HL-60 (cell line): ENCODE measurements at regions not wholly inside any gene's neighbourhood (a gene's known extent, or its start where the extent isn't known, plus 50 kb on each side); places are given as distances from the start of the nearest gene placed in this dataset.

Experiments
- DNase-seq, 2 experiments: peaks; one replicate each; pipeline ENCODE4 v3.0.0-alpha.2; 2010 to 2020; ENCODE audit warnings: low read depth in 1 of 2, low spot score in 1 of 2
- H3K27ac ChIP-seq: fragments of 250-450 bp; sonication (Bioruptor Pico); replicated peaks from 2 replicates; pipeline ENCODE4 v1.5.1; 2020; ENCODE audit warnings: mild to moderate bottlenecking, moderate library complexity
- H3K27me3 ChIP-seq: fragments of 250-450 bp; sonication (Bioruptor Pico); 2 replicates; pipeline ENCODE4 v1.5.1; 2021; ENCODE audit warnings: mild to moderate bottlenecking, moderate library complexity; ENCODE audit not compliant: insufficient read depth, poor library complexity, severe bottlenecking
- H3K4me3 ChIP-seq: replicated peaks from 2 replicates; pipeline ENCODE4 v1.5.1; 2011; ENCODE audit warnings: mild to moderate bottlenecking, control low read depth, low read length; ENCODE audit not compliant: insufficient read depth
- GABPA ChIP-seq: IDR thresholded peaks from 2 replicates; pipeline ENCODE4 v1.6.1; 2012; ENCODE audit warnings: low read depth
- POLR2AphosphoS5 ChIP-seq: IDR thresholded peaks from 2 replicates; pipeline ENCODE4 v1.6.1; 2012; ENCODE audit warnings: low read depth
- REST ChIP-seq: IDR thresholded peaks from 2 replicates; pipeline ENCODE4 v1.6.1; 2012; ENCODE audit warnings: low read depth; ENCODE audit not compliant: insufficient replicate concordance
- SPI1 ChIP-seq: IDR thresholded peaks from 2 replicates; pipeline ENCODE4 v1.6.1; 2012; ENCODE audit warnings: low read depth, mild to moderate bottlenecking, borderline replicate concordance
- TF ChIP-seq, protein P1 (sequence below): IDR thresholded peaks from one replicate; pipeline ENCODE4 v1.5.1; 2011; ENCODE audit warnings: low read length, control low read depth, inconsistent platforms; ENCODE audit not compliant: insufficient read depth

DNA sequence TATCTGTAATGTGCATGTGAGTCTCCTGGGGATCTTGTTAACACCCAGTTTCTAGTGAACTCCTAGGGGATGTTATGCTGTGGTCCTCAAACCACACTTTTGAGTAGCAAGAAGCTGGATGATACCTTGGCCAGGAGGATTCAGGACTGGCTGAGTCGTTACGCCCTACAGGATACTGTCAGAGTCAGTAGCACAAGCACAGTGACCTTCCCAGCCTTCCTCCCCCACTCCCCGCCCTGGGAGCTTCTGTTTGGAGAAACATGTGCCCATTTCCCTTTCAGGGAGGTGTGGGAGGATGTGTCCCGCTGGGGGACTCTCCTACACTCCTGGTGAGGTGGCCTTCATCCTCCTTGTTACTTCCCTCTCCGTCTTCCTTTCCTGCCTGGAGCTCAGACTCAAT lies 76.4 kb upstream of the TRPM1 start:
- no peaks in the 10 kb centered on the region for H3K27me3 ChIP-seq
- no peak overlapping the region for H3K4me3 ChIP-seq
- TF ChIP-seq, protein P1, sequence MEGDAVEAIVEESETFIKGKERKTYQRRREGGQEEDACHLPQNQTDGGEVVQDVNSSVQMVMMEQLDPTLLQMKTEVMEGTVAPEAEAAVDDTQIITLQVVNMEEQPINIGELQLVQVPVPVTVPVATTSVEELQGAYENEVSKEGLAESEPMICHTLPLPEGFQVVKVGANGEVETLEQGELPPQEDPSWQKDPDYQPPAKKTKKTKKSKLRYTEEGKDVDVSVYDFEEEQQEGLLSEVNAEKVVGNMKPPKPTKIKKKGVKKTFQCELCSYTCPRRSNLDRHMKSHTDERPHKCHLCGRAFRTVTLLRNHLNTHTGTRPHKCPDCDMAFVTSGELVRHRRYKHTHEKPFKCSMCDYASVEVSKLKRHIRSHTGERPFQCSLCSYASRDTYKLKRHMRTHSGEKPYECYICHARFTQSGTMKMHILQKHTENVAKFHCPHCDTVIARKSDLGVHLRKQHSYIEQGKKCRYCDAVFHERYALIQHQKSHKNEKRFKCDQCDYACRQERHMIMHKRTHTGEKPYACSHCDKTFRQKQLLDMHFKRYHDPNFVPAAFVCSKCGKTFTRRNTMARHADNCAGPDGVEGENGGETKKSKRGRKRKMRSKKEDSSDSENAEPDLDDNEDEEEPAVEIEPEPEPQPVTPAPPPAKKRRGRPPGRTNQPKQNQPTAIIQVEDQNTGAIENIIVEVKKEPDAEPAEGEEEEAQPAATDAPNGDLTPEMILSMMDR: no peak
- TF ChIP-seq REST: no peak
- TF ChIP-seq GABPA: no peak
- DNase-seq: no peak
- no peak overlapping the region for H3K27ac ChIP-seq

DNA sequence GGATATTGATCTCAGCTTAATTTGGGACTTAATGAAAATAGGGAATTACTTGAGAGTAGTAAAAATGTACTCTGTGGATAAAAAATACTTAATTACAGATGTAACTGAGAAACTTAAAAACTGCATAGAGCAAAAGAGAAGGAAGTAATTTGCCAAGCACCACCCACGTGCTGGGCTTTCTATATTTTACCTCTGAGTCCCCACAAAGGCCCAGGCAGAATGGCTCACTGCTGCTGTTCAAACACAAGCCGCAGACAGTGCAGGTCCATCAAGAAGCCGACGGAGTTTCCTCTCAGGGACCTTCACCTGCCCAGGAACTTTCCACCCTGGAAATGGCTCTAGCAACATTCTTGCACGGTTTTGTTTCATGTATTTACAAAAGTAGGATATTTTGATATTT lies 77.2 kb upstream of the TRPM1 start:
- TF ChIP-seq POLR2AphosphoS5 (no peak), REST (no peak), SPI1 (no peak), GABPA (no peak)
- TF ChIP-seq, protein P1: no peak
- DNase-seq: no peak
- Histone ChIP-seq H3K27me3 (no peaks in the 10 kb centered on the region), H3K27ac (no peak overlapping the region), H3K4me3 (no peak overlapping the region)

- Histone ChIP-seq H3K27me3 (no peaks in the 10 kb centered on the region), H3K27ac (no peak overlapping the region), H3K4me3 (no peak overlapping the region)
- TF ChIP-seq GABPA (no peak), POLR2AphosphoS5 (no peak), REST (no peak), SPI1 (peak; percentile 59)
- TF ChIP-seq, protein P1: no peak
- DNase-seq: peak in 1 of 2 experiments; percentile 54
These were observed 78.2 kb upstream of the TRPM1 start for GRCh38 chr15:31179693-31180092.
